GM21447 (cell line): ENCODE measurements at regions not wholly inside any gene's neighbourhood (a gene's known extent, or its start where the extent isn't known, plus 50 kb on each side); places are given as distances from the start of the nearest gene placed in this dataset.
"Not testable (repeated sequence)": the region's sequence is repeated elsewhere in the genome, so short reads cannot be mapped to it uniquely, and the experiment has no call there.

ENCODE experiments used
- ATAC-seq: cut with Tn5 transposase; IDR thresholded peaks from one replicate; pipeline ENCODE4 v1.9.1; 2021; ENCODE audit not compliant: unreplicated experiment

- no peak for ATAC-seq
Observed at GRCh38 chr6:146928503-146928902, 275.7 kb upstream of the STXBP5 start.

GRCh38 chr6:146931214-146931613 lies 273.0 kb upstream of the STXBP5 start:
- no peak for ATAC-seq

GRCh38 chr6:146937316-146937715 lies 266.9 kb upstream of the STXBP5 start:
- no peak for ATAC-seq

- no peak for ATAC-seq
Observed at GRCh38 chr6:146938266-146938665, 266.0 kb upstream of the STXBP5 start.

GRCh38 chr6:146939456-146939855 lies 264.8 kb upstream of the STXBP5 start:
- ATAC-seq = not testable (repeated sequence)

GRCh38 chr6:146943664-146944063 lies 260.6 kb upstream of the STXBP5 start:
- no peak for ATAC-seq

GRCh38 chr6:146944077-146944476 lies 260.1 kb upstream of the STXBP5 start:
- ATAC-seq = no peak

GRCh38 chr6:146944809-146945208 lies 259.4 kb upstream of the STXBP5 start:
- ATAC-seq = no peak

- ATAC-seq = no peak
Observed at GRCh38 chr6:146946559-146946958, 257.7 kb upstream of the STXBP5 start.

- no peak for ATAC-seq
Observed at GRCh38 chr6:146948790-146949342, 255.4 kb upstream of the STXBP5 start.

- ATAC-seq = no peak
Observed at GRCh38 chr6:146949425-146949824, 254.8 kb upstream of the STXBP5 start.

- ATAC-seq = peak; percentile 49
Observed at GRCh38 chr6:146950351-146950835, 253.8 kb upstream of the STXBP5 start.

GRCh38 chr6:146955570-146955969 lies 248.6 kb upstream of the STXBP5 start:
- ATAC-seq = no peak

- ATAC-seq = no peak
Observed at GRCh38 chr6:146957181-146958093, 246.8 kb upstream of the STXBP5 start.

GRCh38 chr6:146961831-146962230 lies 242.4 kb upstream of the STXBP5 start:
- no peak for ATAC-seq

- ATAC-seq = no peak
Observed at GRCh38 chr6:146962329-146962728, 241.9 kb upstream of the STXBP5 start.

GRCh38 chr6:146965110-146965689 lies 239.0 kb upstream of the STXBP5 start:
- no peak for ATAC-seq

- ATAC-seq = no peak
Observed at GRCh38 chr6:146968041-146968760, 236.0 kb upstream of the STXBP5 start.

GRCh38 chr6:146972546-146972945 lies 231.7 kb upstream of the STXBP5 start:
- ATAC-seq = no peak

- no peak for ATAC-seq
Observed at GRCh38 chr6:146974351-146974750, 229.9 kb upstream of the STXBP5 start.

GRCh38 chr6:146975093-146975492 lies 229.1 kb upstream of the STXBP5 start:
- no peak for ATAC-seq
